Neural cell (in vitro differentiated cells): ENCODE measurements at regions not wholly inside any gene's neighbourhood (a gene's known extent, or its start where the extent isn't known, plus 50 kb on each side); places are given as distances from the start of the nearest gene placed in this dataset.

Experiments
- H2AFZ ChIP-seq: fragments of 200-600, 300-800 bp; sonication (generic), shearing (Covaris generic); 2 replicates; pipeline ENCODE4 v1.6.0; 2014; ENCODE audit warnings: low read depth, mild to moderate bottlenecking, antibody characterized with exemption, low read length, moderate library complexity
- H3F3A ChIP-seq: fragments of 200-600 bp; shearing (Covaris generic); 2 replicates; pipeline ENCODE4 v1.6.1; 2016; ENCODE audit warnings: mild to moderate bottlenecking, moderate library complexity, mixed read lengths, antibody characterized with exemption, low read length; ENCODE audit not compliant: insufficient read depth, poor library complexity, severe bottlenecking
- H3K27ac ChIP-seq: fragments of 200-600, 300-800 bp; sonication (generic), shearing (Covaris generic); 2 replicates; pipeline ENCODE4 v1.5.1; 2014; ENCODE audit warnings: mild to moderate bottlenecking, low read length, moderate library complexity
- H3K27me3 ChIP-seq: fragments of 300-800, 200-600 bp; sonication (generic), shearing (Covaris generic); 2 replicates; pipeline ENCODE4 v1.6.0; 2014; ENCODE audit warnings: mild to moderate bottlenecking, low read depth, low read length, moderate library complexity; ENCODE audit not compliant: insufficient read depth
- H3K36me3 ChIP-seq: fragments of 300-800, 200-600 bp; sonication (generic), shearing (Covaris generic); 2 replicates; pipeline ENCODE4 v1.5.1; 2014; ENCODE audit warnings: mild to moderate bottlenecking, antibody characterized with exemption, low read length, moderate library complexity; ENCODE audit not compliant: insufficient read depth
- H3K4me2 ChIP-seq: fragments of 300-800, 200-600 bp; sonication (generic), shearing (Covaris generic); 2 replicates; pipeline ENCODE4 v1.6.0; 2014; ENCODE audit warnings: mild to moderate bottlenecking, low read length
- H3K4me3 ChIP-seq: fragments of 300-800, 200-600 bp; sonication (generic), shearing (Covaris generic); 2 replicates; pipeline ENCODE4 v1.5.1; 2014; ENCODE audit warnings: mild to moderate bottlenecking, low read length, moderate library complexity
- H3K79me2 ChIP-seq: fragments of 200-600 bp; shearing (Covaris generic); replicated peaks from 2 replicates; pipeline ENCODE4 v1.6.0; 2014; ENCODE audit warnings: mild to moderate bottlenecking, low read length, moderate library complexity; ENCODE audit not compliant: insufficient read depth
- H3K9ac ChIP-seq: fragments of 300-800, 200-600 bp; sonication (generic), shearing (Covaris generic); 2 replicates; pipeline ENCODE4 v1.6.1; 2016; ENCODE audit warnings: mild to moderate bottlenecking, low read length, mixed read lengths
- H3K9me2 ChIP-seq: fragments of 200-600 bp; shearing (Covaris generic); 2 replicates; pipeline ENCODE4 v1.6.1; 2016; ENCODE audit warnings: mild to moderate bottlenecking, low read length, mixed read lengths; ENCODE audit not compliant: insufficient read depth
- H3K9me3 ChIP-seq: fragments of 200-600, 300-800 bp; sonication (generic), shearing (Covaris generic); 2 replicates; pipeline ENCODE4 v1.6.1; 2016; ENCODE audit warnings: mild to moderate bottlenecking, mixed run types, low read length, moderate library complexity, mixed read lengths
- H4K20me1 ChIP-seq: fragments of 200-600 bp; shearing (Covaris generic); 2 replicates; pipeline ENCODE4 v1.6.1; 2016; ENCODE audit warnings: mild to moderate bottlenecking, mixed run types; ENCODE audit not compliant: insufficient read depth
- EP300 ChIP-seq: fragments of 450-650 bp; conservative IDR thresholded peaks from 2 replicates; pipeline ENCODE4 v1.6.1; 2014; ENCODE audit warnings: antibody characterized with exemption, mild to moderate bottlenecking, moderate library complexity; ENCODE audit not compliant: poor library complexity, severe bottlenecking
- EZH2 ChIP-seq: fragments of 200-600, 300-800 bp; shearing (Covaris generic), sonication (generic); IDR thresholded peaks from 2 replicates; pipeline ENCODE4 v1.6.1; 2014; ENCODE audit warnings: antibody characterized with exemption, low read length, borderline replicate concordance, mild to moderate bottlenecking; ENCODE audit not compliant: insufficient read depth, poor library complexity, severe bottlenecking
- MXI1 ChIP-seq: fragments of 450-650 bp; conservative IDR thresholded peaks from 2 replicates; pipeline ENCODE4 v1.6.1; 2014; ENCODE audit warnings: antibody characterized with exemption, mild to moderate bottlenecking; ENCODE audit not compliant: poor library complexity, severe bottlenecking
- POLR2AphosphoS5 ChIP-seq: IDR thresholded peaks from 2 replicates; pipeline ENCODE4 v1.6.1; 2012
- RAD21 ChIP-seq: fragments of 450-650 bp; conservative IDR thresholded peaks from 2 replicates; pipeline ENCODE4 v1.6.1; 2014; ENCODE audit warnings: antibody characterized with exemption, mild to moderate bottlenecking, moderate library complexity
- REST ChIP-seq: IDR thresholded peaks from 2 replicates; pipeline ENCODE4 v1.6.1; 2012; ENCODE audit warnings: borderline replicate concordance
- SMC3 ChIP-seq: fragments of 450-650 bp; conservative IDR thresholded peaks from 2 replicates; pipeline ENCODE4 v1.6.1; 2014; ENCODE audit warnings: antibody characterized with exemption, mild to moderate bottlenecking, moderate library complexity; ENCODE audit not compliant: poor library complexity
- TAF1 ChIP-seq: IDR thresholded peaks from 2 replicates; pipeline ENCODE4 v1.6.1; 2012; ENCODE audit warnings: low read depth
- TF ChIP-seq, protein P1 (sequence below): fragments of 450-650 bp; IDR thresholded peaks from 2 replicates; pipeline ENCODE4 v1.5.1; 2014; ENCODE audit warnings: antibody characterized with exemption, mild to moderate bottlenecking, moderate library complexity; ENCODE audit not compliant: poor library complexity, severe bottlenecking

DNA sequence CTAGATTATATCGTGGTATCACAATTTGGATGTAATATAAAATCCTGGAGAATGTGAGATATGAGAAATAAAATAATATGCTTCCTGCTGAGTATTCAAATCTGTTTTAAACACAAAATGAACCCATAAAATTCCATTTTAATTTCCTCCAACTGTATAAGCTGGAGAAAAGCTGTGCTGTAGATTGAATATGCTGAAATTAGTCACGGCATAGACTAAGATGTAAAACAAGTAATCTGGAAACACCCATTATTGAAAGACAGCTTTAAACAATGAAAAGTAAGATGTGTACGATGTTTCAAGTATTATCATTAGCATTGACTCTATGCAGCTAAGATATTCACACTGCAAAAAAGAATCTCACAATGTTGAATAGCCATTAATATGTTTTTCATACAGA lies 403.4 kb upstream of the BRINP3 start:
- Histone ChIP-seq H3K4me2 (no peak overlapping the region), H2AFZ (no peak overlapping the region), H3K27me3 (no peaks in the 10 kb centered on the region), H3K9me2 (no peaks in the 10 kb centered on the region), H3K36me3 (no peaks in the 10 kb centered on the region), H3K4me3 (no peak overlapping the region), H3K9ac (no peak overlapping the region), H3K27ac (no peak overlapping the region), H3K79me2 (no peaks in the 10 kb centered on the region), H3F3A (no peaks in the 10 kb centered on the region), H3K9me3 (no peaks in the 10 kb centered on the region), H4K20me1 (no peaks in the 10 kb centered on the region)
- TF ChIP-seq EZH2 = no peak
- no peak for TF ChIP-seq EP300
- no peak for TF ChIP-seq MXI1
- TF ChIP-seq, protein P1, sequence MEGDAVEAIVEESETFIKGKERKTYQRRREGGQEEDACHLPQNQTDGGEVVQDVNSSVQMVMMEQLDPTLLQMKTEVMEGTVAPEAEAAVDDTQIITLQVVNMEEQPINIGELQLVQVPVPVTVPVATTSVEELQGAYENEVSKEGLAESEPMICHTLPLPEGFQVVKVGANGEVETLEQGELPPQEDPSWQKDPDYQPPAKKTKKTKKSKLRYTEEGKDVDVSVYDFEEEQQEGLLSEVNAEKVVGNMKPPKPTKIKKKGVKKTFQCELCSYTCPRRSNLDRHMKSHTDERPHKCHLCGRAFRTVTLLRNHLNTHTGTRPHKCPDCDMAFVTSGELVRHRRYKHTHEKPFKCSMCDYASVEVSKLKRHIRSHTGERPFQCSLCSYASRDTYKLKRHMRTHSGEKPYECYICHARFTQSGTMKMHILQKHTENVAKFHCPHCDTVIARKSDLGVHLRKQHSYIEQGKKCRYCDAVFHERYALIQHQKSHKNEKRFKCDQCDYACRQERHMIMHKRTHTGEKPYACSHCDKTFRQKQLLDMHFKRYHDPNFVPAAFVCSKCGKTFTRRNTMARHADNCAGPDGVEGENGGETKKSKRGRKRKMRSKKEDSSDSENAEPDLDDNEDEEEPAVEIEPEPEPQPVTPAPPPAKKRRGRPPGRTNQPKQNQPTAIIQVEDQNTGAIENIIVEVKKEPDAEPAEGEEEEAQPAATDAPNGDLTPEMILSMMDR = no peak
- TF ChIP-seq RAD21 = no peak
- no peak for TF ChIP-seq POLR2AphosphoS5
- no peak for TF ChIP-seq REST
- no peak for TF ChIP-seq SMC3
- TF ChIP-seq TAF1 = no peak

DNA sequence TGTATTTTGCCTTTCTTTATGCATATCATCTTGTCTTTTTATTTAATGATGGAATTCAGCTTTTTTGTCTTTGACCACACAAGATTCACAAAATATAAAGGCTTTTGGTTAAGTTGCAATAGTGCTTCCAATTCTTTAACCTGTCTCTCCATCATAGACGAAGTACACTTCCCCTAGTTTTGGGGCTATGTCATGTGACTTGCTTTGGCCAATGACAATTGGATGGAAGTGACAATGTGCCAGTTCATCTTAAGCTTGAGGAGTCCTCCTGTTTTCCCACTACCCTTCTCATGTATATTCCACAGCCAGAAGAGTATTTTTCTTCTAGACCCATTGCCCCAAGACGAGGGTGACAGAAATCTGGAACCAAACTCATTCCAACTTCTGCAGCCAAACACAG lies 419.6 kb upstream of the BRINP3 start:
- TF ChIP-seq POLR2AphosphoS5 (no peak), REST (no peak), TAF1 (no peak), EP300 (no peak), RAD21 (no peak), MXI1 (no peak), SMC3 (no peak), EZH2 (no peak)
- TF ChIP-seq, protein P1 = no peak
- H2AFZ ChIP-seq = no peak overlapping the region
- H4K20me1 ChIP-seq = no peaks in the 10 kb centered on the region
- no peaks in the 10 kb centered on the region for H3K36me3 ChIP-seq
- no peak overlapping the region for H3K9ac ChIP-seq
- H3K79me2 ChIP-seq = no peaks in the 10 kb centered on the region
- no peaks in the 10 kb centered on the region for H3K9me3 ChIP-seq
- H3K9me2 ChIP-seq = no peaks in the 10 kb centered on the region
- no peaks in the 10 kb centered on the region for H3K27me3 ChIP-seq
- H3K4me3 ChIP-seq = no peak overlapping the region
- no peak overlapping the region for H3K4me2 ChIP-seq
- no peak overlapping the region for H3K27ac ChIP-seq
- H3F3A ChIP-seq = no peaks in the 10 kb centered on the region
